H9 (cell line): ENCODE measurements at regions not wholly inside any gene's neighbourhood (a gene's known extent, or its start where the extent isn't known, plus 50 kb on each side); places are given as distances from the start of the nearest gene placed in this dataset.

Experiments
- DNase-seq: peaks from one replicate; pipeline ENCODE4 v3.0.0-alpha.2; 2017
- H2AFZ ChIP-seq: one replicate; pipeline ENCODE4 v1.6.1; 2013; ENCODE audit warnings: mild to moderate bottlenecking, low read length, control low read depth, moderate library complexity
- H2AK5ac ChIP-seq: 2 replicates; pipeline ENCODE4 v1.6.1; 2013; ENCODE audit warnings: low read length, control low read depth, mixed read lengths; ENCODE audit not compliant: insufficient read length
- H2BK120ac ChIP-seq: one replicate; pipeline ENCODE4 v1.6.1; 2013; ENCODE audit warnings: low read depth, mild to moderate bottlenecking, low read length, control low read depth, inconsistent platforms; ENCODE audit not compliant: poor library complexity, severe bottlenecking
- H2BK12ac ChIP-seq: 2 replicates; pipeline ENCODE4 v1.6.1; 2013; ENCODE audit warnings: low read length, control low read depth, mixed read lengths, low read depth; ENCODE audit not compliant: insufficient read length
- H2BK15ac ChIP-seq: 2 replicates; pipeline ENCODE4 v1.6.1; 2013; ENCODE audit warnings: low read depth, low read length, control low read depth
- H2BK20ac ChIP-seq: one replicate; pipeline ENCODE4 v1.6.1; 2013; ENCODE audit warnings: low read depth, mild to moderate bottlenecking, low read length, control low read depth, inconsistent platforms; ENCODE audit not compliant: poor library complexity, severe bottlenecking
- H2BK5ac ChIP-seq: 2 replicates; pipeline ENCODE4 v1.6.1; 2013; ENCODE audit warnings: low read length, control low read depth, mixed read lengths; ENCODE audit not compliant: insufficient read length
- H3K14ac ChIP-seq: 2 replicates; pipeline ENCODE4 v1.6.1; 2013; ENCODE audit warnings: low read length, control low read depth; ENCODE audit not compliant: insufficient read depth
- H3K18ac ChIP-seq: 2 replicates; pipeline ENCODE4 v1.6.1; 2013; ENCODE audit warnings: low read depth, mild to moderate bottlenecking, mixed read lengths, low read length, control low read depth; ENCODE audit not compliant: insufficient read length
- H3K23ac ChIP-seq: 2 replicates; pipeline ENCODE4 v1.6.1; 2013; ENCODE audit warnings: low read length, control low read depth, mixed read lengths, low read depth; ENCODE audit not compliant: insufficient read length
- H3K23me2 ChIP-seq: 2 replicates; pipeline ENCODE4 v1.6.1; 2013; ENCODE audit warnings: low read depth, mild to moderate bottlenecking, mixed read lengths, low read length, control low read depth; ENCODE audit not compliant: insufficient read length, poor library complexity, severe bottlenecking
- H3K27ac ChIP-seq: 2 replicates; pipeline ENCODE4 v1.5.1; 2013; ENCODE audit warnings: low read length, control low read depth, mixed read lengths, low read depth; ENCODE audit not compliant: insufficient read length
- H3K27me3 ChIP-seq: 2 replicates; pipeline ENCODE4 v1.6.1; 2013; ENCODE audit warnings: low read length, control low read depth, inconsistent platforms; ENCODE audit not compliant: insufficient read depth
- H3K4ac ChIP-seq: 2 replicates; pipeline ENCODE4 v1.6.1; 2013; ENCODE audit warnings: low read depth, mild to moderate bottlenecking, control low read depth, inconsistent platforms, low read length, moderate library complexity
- H3K4me1 ChIP-seq: 2 replicates; pipeline ENCODE4 v1.6.1; 2013; ENCODE audit warnings: low read length, control low read depth, inconsistent platforms; ENCODE audit not compliant: insufficient read depth
- H3K4me2 ChIP-seq: 2 replicates; pipeline ENCODE4 v1.6.1; 2013; ENCODE audit warnings: low read length, control low read depth, mixed read lengths; ENCODE audit not compliant: insufficient read length, insufficient read depth
- H3K56ac ChIP-seq: 2 replicates; pipeline ENCODE4 v1.6.1; 2013; ENCODE audit warnings: low read depth, mild to moderate bottlenecking, mixed read lengths, low read length, control low read depth; ENCODE audit not compliant: insufficient read length
- H3K79me1 ChIP-seq: 2 replicates; pipeline ENCODE4 v1.6.1; 2013; ENCODE audit warnings: low read depth, mild to moderate bottlenecking, moderate library complexity, low read length, control low read depth, inconsistent platforms; ENCODE audit not compliant: insufficient read depth, poor library complexity, severe bottlenecking
- H3K79me2 ChIP-seq: 2 replicates; pipeline ENCODE4 v1.6.1; 2013; ENCODE audit warnings: low read length, control low read depth, inconsistent platforms; ENCODE audit not compliant: insufficient read depth
- H3K9ac ChIP-seq: 2 replicates; pipeline ENCODE4 v1.6.1; 2013; ENCODE audit warnings: low read length, control low read depth, mixed read lengths; ENCODE audit not compliant: insufficient read length; ENCODE audit errors: extremely low read depth
- H3K9me3 ChIP-seq: one replicate; pipeline ENCODE4 v1.6.1; 2013; ENCODE audit warnings: low read depth, low read length, inconsistent platforms; ENCODE audit not compliant: control insufficient read depth
- H3T11ph ChIP-seq: one replicate; pipeline ENCODE4 v1.6.1; 2013; ENCODE audit warnings: mild to moderate bottlenecking, low read length, control low read depth, inconsistent platforms
- H4K20me1 ChIP-seq: one replicate; pipeline ENCODE4 v1.6.1; 2013; ENCODE audit not compliant: control insufficient read depth, insufficient read length, insufficient read depth
- H4K5ac ChIP-seq: 2 replicates; pipeline ENCODE4 v1.6.1; 2013; ENCODE audit warnings: low read depth, mild to moderate bottlenecking, mixed read lengths, low read length, control low read depth; ENCODE audit not compliant: insufficient read length
- H4K8ac ChIP-seq: replicated peaks from 2 replicates; pipeline ENCODE4 v1.6.1; 2013; ENCODE audit warnings: low read length, control low read depth, mixed read lengths, low read depth; ENCODE audit not compliant: insufficient read length
- H4K91ac ChIP-seq: 2 replicates; pipeline ENCODE4 v1.6.1; 2013; ENCODE audit warnings: low read depth, mild to moderate bottlenecking, moderate library complexity, mixed read lengths, low read length, control low read depth; ENCODE audit not compliant: insufficient read length
- H3K27ac Mint-ChIP-seq, 3 experiments: 2 replicates in 2 of 3; 3 replicates in 1 of 3; pipeline ENCODE4 v1.8.0; 2020 to 2021; ENCODE audit warnings: mixed read lengths in 3 of 3, mild to moderate bottlenecking in 1 of 3, moderate library complexity in 1 of 3
- H3K27me3 Mint-ChIP-seq: 2 replicates; pipeline ENCODE4 v1.8.0; 2021; ENCODE audit warnings: low read depth, mild to moderate bottlenecking, moderate library complexity, mixed read lengths
- H3K36me3 Mint-ChIP-seq, 3 experiments: 2 replicates in 2 of 3; 3 replicates in 1 of 3; pipeline ENCODE4 v1.8.0; 2020 to 2021; ENCODE audit warnings: low read depth in 3 of 3, mixed read lengths in 3 of 3; ENCODE audit not compliant: insufficient read depth in 1 of 3
- H3K4me1 Mint-ChIP-seq, 2 experiments: 2 replicates each; pipeline ENCODE4 v1.8.0; 2020; ENCODE audit warnings: mixed read lengths in 2 of 2
- H3K4me3 Mint-ChIP-seq, 2 experiments: 2 replicates in 1 of 2; 3 replicates in 1 of 2; pipeline ENCODE4 v1.8.0; 2020 to 2021; ENCODE audit warnings: mild to moderate bottlenecking in 2 of 2, mixed read lengths in 2 of 2, moderate library complexity in 1 of 2
- H3K9me3 Mint-ChIP-seq, 2 experiments: 2 replicates in 1 of 2; 3 replicates in 1 of 2; pipeline ENCODE4 v1.8.0; 2020; ENCODE audit warnings: mild to moderate bottlenecking in 2 of 2, mixed read lengths in 2 of 2, moderate library complexity in 1 of 2
- CTCF ChIP-seq: fragments of 200-600 bp; sonication (generic); conservative IDR thresholded peaks from 3 replicates; pipeline ENCODE4 v1.8.0; 2021; ENCODE audit warnings: antibody characterized with exemption, mild to moderate bottlenecking
- WGBS: extraction: QIAGEN DNeasy Blood & Tissue Kit; methylation state at CpG from one replicate; pipeline ENCODE4 v1.1.7; 2013; ENCODE audit warnings: missing lambda C conversion rate, low lambda C conversion rate, mixed read lengths; ENCODE audit not compliant: insufficient read length; ENCODE audit errors: extremely low coverage; 5-methylcytosine and 5-hydroxymethylcytosine counted together

GRCh38 chr13:69296130-69296529 is 811.5 kb upstream of the ATXN8OS start:
- Histone ChIP-seq H3K79me2 (no peaks in the 10 kb centered on the region), H3K56ac (no peak overlapping the region), H2BK20ac (no peak overlapping the region), H2BK120ac (no peak overlapping the region), H3K79me1 (no peaks in the 10 kb centered on the region), H2AK5ac (no peak overlapping the region), H2BK5ac (no peak overlapping the region), H3K14ac (no peak overlapping the region), H3T11ph (no peak overlapping the region), H2BK15ac (no peak overlapping the region), H3K27me3 (no peaks in the 10 kb centered on the region), H3K23ac (no peak overlapping the region), H2BK12ac (no peak overlapping the region), H4K5ac (no peak overlapping the region), H3K4me1 (no peaks in the 10 kb centered on the region; the same call in 1 of the 2 replicates), H3K23me2 (no peaks in the 10 kb centered on the region), H3K9me3 (no peaks in the 10 kb centered on the region), H4K91ac (no peak overlapping the region), H4K20me1 (no peaks in the 10 kb centered on the region), H2AFZ (no peak overlapping the region), H3K4me2 (no peak overlapping the region), H3K4ac (no peak overlapping the region), H3K18ac (no peak overlapping the region), H3K27ac (no peak overlapping the region), H4K8ac (no peak overlapping the region), H3K9ac (no peak overlapping the region)
- no CpG with 5 or more reads among the region's 1 CpG for WGBS
- H3K4me3 Mint-ChIP-seq = no peak overlapping the region
- H3K4me1 Mint-ChIP-seq = peaks cover 5 to 10% of the 10 kb centered on the region in 2 experiments
- H3K27me3 Mint-ChIP-seq = no peaks in the 10 kb centered on the region
- peaks cover 0 to 3% (median 2%) of the 10 kb centered on the region in 3 experiments; a peak in 2 of 7 replicates for H3K36me3 Mint-ChIP-seq
- no peak overlapping the region for H3K27ac Mint-ChIP-seq
- DNase-seq = no peak
- H3K9me3 Mint-ChIP-seq = peaks cover 0 to 2% of the 10 kb centered on the region in 2 experiments; a peak in 1 of 5 replicates
- no peak for TF ChIP-seq CTCF
